ENCODE measurements at regions not wholly inside any gene's neighbourhood (a gene's known extent, or its start where the extent isn't known, plus 50 kb on each side); places are given as distances from the start of the nearest gene placed in this dataset.

GRCh38 chr12:74170645-74171477 lies 366.8 kb upstream of the ATXN7L3B start:
- TF ChIP-seq MAX (IDR thresholded peaks at IDR 0.05) (no peak), RAD21 (IDR thresholded peaks at IDR 0.05 in 1 of 2, conservative IDR thresholded peaks at IDR 0.05 in 1 of 2; ENCODE audit: low read depth in 2 of 2, low read length in 2 of 2) (no peak), SP1 (IDR thresholded peaks at IDR 0.05; ENCODE audit: low read depth, low read length) (no peak), SUZ12 (IDR thresholded peaks at IDR 0.05; ENCODE audit: low read length) (no peak), CEBPB (IDR thresholded peaks at IDR 0.05; ENCODE audit: low read depth, low read length) (no peak), ZNF274 (IDR thresholded peaks at IDR 0.05; ENCODE audit: borderline replicate concordance, extremely low read depth, low read length) (no peak), CTCF (IDR thresholded peaks at IDR 0.05; ENCODE audit: control extremely low read depth in 1 of 3, insufficient read depth in 1 of 3, low read depth in 1 of 3, low read length in 3 of 3) (no peak), ATF2 (IDR thresholded peaks at IDR 0.05; ENCODE audit: low read length) (no peak), POLR2AphosphoS5 (IDR thresholded peaks at IDR 0.05; ENCODE audit: low read depth, low read length) (no peak), RNF2 (IDR thresholded peaks at IDR 0.05; ENCODE audit: borderline replicate concordance, low read depth, low read length, missing control alignments, poor library complexity, severe bottlenecking) (no peak), POLR2A (IDR thresholded peaks at IDR 0.05; ENCODE audit: control extremely low read depth in 1 of 2, low read depth in 2 of 2, low read length in 2 of 2) (no peak)

Measured in H1 (cell line).